Activated CD4-positive, alpha-beta T cell treated with anti-CD3 and anti-CD28 coated beads, Interleukin-2, amount 50 U/mL, for 4 hours (primary cell): ENCODE measurements at regions not wholly inside any gene's neighbourhood (a gene's known extent, or its start where the extent isn't known, plus 50 kb on each side); places are given as distances from the start of the nearest gene placed in this dataset.
"Not testable (repeated sequence)": the region's sequence is repeated elsewhere in the genome, so short reads cannot be mapped to it uniquely, and the experiment has no call there.

ENCODE experiments used
- DNase-seq, 2 experiments: peaks; one replicate each; pipeline ENCODE4 v3.0.0-alpha.2; 2020

DNA sequence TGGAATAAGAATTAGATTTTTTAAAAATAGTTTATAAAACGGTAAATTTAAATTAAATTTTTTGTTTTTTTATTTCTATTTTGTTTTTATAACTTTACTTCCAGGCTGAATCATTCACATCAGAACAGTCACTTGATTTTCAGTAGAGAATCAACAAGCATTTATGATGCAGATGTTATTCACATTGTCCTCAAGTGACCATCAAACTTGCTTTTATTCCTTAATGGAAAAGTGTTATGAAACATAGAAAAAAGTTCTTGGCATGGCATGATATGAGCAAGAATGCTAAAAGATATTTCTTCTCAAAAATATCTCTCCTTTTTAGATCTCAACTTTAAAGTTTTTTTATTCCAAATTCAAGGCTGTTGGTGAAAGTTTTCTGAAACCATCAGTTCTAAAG lies 70.9 kb upstream of the TGFBR2 start:
- no peak for DNase-seq

- no peak for DNase-seq
These were observed 67.6 kb upstream of the TGFBR2 start for GRCh38 chr3:30538791-30539190.

- DNase-seq: no peak
These were observed 67.2 kb upstream of the TGFBR2 start for GRCh38 chr3:30539206-30539605.

- DNase-seq: no peak
These were observed 66.6 kb upstream of the TGFBR2 start for GRCh38 chr3:30539772-30540171.

DNA sequence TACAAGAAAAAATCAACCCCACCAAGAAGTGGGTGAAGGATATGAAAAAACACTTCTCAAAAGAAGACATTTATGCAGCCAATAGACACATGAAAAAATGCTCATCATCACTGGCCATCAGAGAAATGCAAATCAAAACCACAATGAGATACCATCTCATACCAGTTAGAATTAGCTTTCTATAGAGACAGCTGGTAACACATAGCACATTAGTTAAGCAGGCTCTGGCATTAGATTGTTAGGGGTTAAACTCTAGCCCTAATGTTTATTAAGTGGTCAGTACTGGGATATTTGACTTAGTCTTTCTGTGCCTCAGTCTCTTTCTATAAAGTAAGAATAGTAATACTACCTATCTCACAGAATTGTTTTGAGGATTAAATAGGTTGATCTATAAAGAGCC lies 65.2 kb upstream of the TGFBR2 start:
- DNase-seq: not testable (repeated sequence)

GRCh38 chr3:30542897-30543296 lies 63.5 kb upstream of the TGFBR2 start:
- no peak for DNase-seq

DNA sequence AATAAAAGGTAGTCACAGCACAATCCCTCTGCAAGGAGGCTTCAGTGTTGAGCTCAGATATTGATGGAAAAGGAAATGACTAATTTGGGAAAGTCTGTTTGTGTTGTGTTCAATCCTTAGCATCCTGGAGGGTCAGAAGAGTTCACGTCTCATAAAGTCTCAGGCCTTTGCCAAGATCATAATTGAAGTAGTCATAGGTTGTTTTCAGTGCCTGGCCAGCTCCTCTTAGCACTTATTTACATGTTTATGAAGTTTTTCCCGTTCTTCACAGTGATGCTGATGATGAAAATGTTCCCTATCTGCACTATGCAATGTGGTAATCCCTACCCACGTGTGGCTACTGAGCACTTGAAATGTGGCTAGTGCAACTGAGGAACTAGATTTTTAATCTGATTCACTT lies 61.6 kb upstream of the TGFBR2 start:
- no peak for DNase-seq

DNA sequence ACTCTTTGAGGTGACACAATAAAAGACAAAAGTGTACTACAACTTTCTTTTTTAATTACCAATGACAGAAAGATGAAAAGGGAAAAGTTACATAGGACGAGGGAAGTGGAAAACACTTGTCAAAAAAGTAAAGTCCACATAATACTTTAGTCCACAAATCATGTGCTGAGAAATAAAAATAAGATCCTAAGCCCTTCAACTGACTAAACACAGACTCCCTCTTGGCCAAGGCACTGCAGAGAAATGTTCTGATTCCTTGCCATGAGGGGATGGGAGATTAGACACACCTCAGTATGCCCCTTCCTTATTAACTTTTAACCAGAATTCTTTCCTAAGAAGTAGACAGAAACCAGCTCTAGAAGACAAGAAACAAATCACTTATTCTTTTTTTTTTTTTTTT lies 59.5 kb upstream of the TGFBR2 start:
- DNase-seq: no peak

- DNase-seq: no peak
These were observed 58.7 kb upstream of the TGFBR2 start for GRCh38 chr3:30547716-30548115.

DNA sequence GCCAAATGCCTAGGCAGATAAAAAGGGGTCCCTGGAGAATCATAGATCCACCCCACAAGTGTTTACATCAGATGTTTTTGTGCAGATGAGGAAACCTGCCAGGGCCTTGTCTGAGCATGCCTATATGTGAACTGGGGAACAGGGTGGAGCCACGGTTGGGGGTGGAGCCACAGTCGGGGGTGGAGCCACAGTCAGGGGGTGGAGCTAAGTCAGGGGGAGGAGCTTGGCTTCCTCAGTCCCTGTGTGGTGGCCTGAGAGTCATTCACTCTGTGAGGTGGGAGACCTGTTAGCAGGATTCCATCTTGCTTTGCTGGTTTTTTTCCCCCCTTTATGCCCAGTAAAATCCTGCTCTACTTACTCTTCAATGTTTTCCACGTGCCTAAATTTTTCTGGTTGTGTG lies 57.8 kb upstream of the TGFBR2 start:
- peak in 1 of 2 experiments; percentile 1 for DNase-seq

DNA sequence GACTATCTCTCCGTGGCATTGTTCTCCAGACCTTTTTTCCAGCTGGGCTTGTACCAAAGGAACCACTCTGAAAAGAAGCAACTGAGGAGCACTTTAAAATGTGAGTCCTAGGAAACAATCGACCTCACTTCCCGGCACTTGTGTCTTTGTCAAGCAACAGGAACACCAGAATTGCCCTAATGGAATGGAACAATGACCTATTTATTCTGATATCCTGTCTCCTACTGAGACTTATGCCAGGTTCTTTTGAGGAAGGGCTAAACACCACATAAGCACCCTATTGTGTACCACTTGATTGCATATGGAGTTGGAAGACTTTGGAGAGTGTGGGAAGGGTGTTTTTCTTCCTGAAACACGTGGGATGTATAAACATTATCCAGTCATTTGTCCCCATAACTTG lies 56.8 kb upstream of the TGFBR2 start:
- DNase-seq: no peak

DNA sequence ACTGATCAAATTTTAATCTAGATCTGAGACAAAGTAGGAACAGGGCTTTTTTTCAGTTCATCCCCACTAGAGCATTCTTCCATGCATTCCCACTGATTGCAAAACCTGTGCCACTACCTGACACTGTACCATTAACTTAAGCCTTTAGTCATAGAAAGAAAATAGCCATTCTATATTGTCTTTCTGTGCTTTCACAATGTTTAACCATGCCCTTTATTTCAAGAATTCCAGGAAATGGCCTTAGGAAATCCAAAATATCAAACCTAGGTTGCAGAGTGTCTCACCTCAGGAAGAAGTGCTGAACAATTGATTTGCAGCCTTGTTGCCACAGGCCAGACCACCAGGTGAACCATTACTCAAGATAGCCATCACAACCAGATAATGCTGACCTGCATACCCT lies 56.2 kb upstream of the TGFBR2 start:
- no peak for DNase-seq

DNA sequence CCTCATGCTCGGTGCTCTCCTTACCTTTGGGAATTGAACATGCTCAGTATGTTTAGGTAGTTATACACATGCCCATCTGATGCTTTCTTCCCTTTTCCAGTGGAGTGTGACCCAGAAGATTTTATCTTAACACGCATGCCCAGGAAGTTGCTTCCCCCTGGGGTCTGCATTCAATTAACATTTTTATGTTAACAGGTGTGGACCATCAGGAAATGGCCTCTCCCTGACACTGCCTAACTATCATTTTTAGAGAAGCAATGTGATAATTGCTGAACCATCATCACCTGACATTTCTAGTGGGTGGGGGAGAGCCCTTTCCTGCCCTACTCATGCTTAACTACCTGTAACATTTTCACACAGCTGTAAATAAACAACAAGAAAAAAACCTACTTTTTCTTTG lies 55.1 kb upstream of the TGFBR2 start:
- DNase-seq: no peak

DNA sequence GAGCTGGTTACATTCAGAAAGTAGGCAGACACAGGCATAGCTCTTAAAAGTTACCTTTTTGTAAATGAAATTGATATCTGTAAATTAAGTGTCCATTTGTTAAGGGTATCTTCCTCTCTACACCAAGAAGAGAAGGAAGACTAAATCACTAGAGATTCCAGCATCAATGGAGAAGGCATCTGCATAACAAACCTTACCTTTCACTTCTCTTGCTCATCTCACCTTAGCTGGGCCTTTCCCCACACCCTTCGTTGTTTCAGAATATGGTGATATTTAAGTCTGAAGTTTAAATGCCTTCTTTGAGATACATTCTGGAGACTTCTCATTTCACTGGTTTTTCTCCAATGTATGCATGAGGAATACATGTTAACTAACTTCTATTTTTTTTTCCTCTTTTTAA lies 54.5 kb upstream of the TGFBR2 start:
- DNase-seq: no peak

DNA sequence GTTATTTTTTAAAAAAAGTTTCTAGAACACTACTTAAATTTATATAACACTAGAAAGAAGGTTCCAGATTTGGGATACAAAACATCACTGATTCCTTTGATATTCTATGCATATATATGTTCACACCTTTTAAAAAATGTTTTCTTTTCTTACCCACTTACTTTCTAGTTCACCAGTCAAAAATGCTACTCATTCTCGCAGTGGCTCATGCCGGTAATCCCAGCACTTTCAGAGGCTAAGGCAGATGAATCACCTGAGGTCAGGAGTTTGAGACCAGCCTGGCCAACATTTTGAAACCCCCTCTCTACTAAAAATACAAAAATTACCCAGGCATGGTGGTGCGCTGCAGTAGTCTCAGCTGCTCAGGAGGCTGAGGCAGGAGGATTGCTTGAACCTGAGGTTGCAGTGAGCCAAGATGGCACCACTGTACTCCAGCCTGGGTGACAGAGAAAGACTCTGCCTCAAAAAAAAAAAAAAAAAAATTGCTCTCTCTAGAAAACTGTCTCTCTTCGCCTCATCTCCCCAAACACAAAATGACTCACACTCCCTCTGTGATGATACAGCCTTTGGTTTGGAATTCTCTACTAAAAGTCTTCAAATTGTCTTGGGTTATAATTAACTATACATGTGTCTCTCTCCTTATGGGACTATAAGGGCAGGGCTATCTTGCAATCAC lies 52.6 kb upstream of the TGFBR2 start:
- DNase-seq: no peak

DNA sequence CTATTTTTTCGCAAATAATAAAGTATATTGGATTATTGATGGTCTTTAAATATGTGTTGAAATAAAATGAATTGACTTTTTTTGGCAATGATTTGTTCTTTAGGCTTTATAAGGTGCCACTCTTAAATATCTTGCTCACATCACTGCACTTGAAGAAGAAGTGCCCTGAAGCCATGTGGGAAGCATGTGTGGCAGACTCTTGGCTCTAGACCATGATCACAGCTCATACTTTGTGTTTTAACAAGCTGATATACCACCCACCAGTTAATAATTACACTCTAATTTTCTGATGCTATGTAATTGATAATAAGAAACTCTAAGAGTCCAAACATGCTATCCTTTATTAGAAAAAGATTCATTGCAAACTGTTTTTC lies 52.1 kb upstream of the TGFBR2 start:
- no peak for DNase-seq

- DNase-seq: no peak
These were observed 50.4 kb upstream of the TGFBR2 start for GRCh38 chr3:30555968-30556367.
